Breast epithelium (tissue), 3 donors: ENCODE measurements at regions not wholly inside any gene's neighbourhood (a gene's known extent, or its start where the extent isn't known, plus 50 kb on each side); places are given as distances from the start of the nearest gene placed in this dataset.

Experiments
- POLR2A ChIP-seq: fragments of 450-650 bp; IDR thresholded peaks from one replicate; pipeline ENCODE4 v1.6.1; 2016; ENCODE audit warnings: antibody characterized with exemption, mild to moderate bottlenecking, moderate library complexity
- TF ChIP-seq, protein P1 (sequence below), 3 donors: fragments of 450-650 bp; IDR thresholded peaks; one replicate each; pipeline ENCODE4 v1.5.1; 2016 to 2017; ENCODE audit warnings: antibody characterized with exemption in 3 of 3, mild to moderate bottlenecking in 3 of 3, moderate library complexity in 3 of 3

- TF ChIP-seq, protein P1, sequence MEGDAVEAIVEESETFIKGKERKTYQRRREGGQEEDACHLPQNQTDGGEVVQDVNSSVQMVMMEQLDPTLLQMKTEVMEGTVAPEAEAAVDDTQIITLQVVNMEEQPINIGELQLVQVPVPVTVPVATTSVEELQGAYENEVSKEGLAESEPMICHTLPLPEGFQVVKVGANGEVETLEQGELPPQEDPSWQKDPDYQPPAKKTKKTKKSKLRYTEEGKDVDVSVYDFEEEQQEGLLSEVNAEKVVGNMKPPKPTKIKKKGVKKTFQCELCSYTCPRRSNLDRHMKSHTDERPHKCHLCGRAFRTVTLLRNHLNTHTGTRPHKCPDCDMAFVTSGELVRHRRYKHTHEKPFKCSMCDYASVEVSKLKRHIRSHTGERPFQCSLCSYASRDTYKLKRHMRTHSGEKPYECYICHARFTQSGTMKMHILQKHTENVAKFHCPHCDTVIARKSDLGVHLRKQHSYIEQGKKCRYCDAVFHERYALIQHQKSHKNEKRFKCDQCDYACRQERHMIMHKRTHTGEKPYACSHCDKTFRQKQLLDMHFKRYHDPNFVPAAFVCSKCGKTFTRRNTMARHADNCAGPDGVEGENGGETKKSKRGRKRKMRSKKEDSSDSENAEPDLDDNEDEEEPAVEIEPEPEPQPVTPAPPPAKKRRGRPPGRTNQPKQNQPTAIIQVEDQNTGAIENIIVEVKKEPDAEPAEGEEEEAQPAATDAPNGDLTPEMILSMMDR (IDR thresholded peaks at IDR 0.05), result no peak
- TF ChIP-seq POLR2A, result no peak
Measured at GRCh38 chr14:94965551-94966313, 191.6 kb downstream of the DICER1 start.
